HG03520 (cell line): ENCODE measurements at regions not wholly inside any gene's neighbourhood (a gene's known extent, or its start where the extent isn't known, plus 50 kb on each side); places are given as distances from the start of the nearest gene placed in this dataset.

ENCODE experiments used
- ATAC-seq: cut with Tn5 transposase; IDR thresholded peaks from one replicate; pipeline ENCODE4 v1.9.1; 2021; ENCODE audit warnings: mild to moderate bottlenecking, moderate library complexity; ENCODE audit not compliant: unreplicated experiment

DNA sequence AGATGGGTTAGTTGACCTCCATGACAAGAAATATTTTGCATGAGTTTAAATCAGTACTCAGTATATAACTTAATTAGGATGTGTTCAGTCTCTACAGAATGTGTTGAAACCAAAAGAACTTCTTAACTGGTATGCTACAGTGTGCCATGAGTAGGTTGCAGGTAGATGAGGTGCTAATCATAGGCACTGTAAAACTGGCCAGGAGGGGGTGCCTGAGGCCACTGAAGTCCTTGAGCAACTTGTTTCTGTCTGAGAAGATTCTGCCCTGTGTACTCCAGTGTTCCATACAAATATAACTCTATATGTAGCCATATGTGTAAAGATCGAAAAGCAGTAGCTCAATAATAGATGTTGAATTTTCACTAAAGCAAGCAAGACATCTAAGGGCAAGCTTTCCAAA is 549.2 kb upstream of the KLF12 start:
- no peak for ATAC-seq

DNA sequence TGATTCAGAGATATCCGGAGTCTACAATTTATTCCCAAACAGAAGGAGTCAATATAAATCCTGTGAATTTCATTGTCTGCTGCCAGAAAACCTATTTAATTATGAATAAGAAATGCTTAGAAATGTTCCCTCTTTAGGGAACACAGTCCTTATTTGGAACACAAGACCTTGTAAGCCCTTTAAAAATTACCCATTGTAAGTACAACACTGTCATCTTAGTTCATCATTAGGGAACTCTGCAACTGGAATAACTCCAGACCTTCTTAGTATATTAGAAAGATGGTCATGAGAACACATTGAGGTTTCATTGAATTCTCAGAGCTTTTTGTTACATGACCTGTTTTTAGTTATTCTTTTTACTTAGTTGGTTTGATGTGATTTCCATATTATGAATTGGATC is 548.5 kb upstream of the KLF12 start:
- ATAC-seq, result no peak

DNA sequence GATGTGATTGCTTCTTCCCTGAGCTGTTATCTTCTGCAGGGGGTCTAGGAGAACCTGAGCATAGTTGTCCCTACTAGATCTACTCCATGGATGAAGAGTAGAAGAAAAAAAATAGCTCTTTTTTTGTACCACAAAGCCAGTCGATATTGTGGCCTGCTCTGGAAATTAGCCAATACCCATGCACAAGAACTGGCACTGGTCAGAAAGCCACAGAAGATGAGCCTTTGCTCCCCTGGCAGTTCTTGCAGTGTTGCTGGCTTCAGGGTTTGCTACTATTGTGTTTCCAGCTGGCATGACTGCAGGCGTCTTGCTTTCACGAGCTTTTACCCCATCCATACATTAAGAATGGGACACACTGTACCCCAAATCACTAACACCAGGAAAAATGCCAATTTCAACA is 547.7 kb upstream of the KLF12 start:
- ATAC-seq, result no peak

DNA sequence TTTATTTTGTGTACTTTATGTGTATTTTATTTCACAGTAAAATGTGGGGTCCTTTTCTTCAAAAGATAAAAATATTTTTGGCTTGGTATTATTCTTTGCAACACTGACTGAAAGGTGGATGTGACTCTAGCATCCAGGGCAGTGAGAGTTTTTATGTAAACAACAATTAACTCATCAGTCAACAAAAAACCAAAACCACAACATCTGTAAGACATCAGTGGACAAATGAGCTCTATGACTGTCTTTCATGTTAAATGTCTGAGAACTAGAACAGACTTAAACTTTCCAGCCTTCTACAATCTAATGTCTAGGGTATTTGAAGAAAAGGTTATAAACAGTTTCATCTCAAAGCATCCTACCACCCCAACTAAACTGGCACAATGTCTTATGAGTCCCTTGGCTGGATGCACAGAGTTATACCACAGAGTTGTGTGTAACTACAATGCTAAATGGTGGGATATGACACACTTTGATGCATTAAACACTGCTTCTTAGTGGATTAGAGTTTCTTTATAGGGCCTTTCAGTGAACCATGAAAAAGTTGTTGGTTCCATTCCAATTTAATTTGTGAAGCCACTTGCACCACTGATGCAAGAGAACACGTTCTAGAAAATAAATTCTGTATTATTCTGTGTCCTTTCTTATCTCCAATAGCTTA is 544.2 kb upstream of the KLF12 start:
- no peak for ATAC-seq

DNA sequence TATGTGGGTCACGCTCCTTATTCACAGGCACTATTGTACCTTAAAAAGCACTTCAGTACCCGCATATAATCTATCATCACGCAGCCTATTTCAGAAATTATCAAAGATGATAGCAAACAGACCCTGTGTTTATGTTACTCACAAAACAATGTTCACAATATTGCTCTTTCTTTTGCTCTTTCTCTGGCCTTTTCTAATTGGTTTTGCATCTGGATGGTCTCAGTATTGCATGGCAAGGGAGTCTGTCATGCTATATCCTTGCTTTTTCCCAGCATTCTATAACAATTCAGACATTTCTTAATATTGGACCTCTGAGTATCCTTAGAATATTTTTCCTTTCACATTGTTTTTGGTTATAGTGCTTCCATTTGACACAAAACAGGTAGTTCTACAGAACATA is 541.8 kb upstream of the KLF12 start:
- no peak for ATAC-seq

DNA sequence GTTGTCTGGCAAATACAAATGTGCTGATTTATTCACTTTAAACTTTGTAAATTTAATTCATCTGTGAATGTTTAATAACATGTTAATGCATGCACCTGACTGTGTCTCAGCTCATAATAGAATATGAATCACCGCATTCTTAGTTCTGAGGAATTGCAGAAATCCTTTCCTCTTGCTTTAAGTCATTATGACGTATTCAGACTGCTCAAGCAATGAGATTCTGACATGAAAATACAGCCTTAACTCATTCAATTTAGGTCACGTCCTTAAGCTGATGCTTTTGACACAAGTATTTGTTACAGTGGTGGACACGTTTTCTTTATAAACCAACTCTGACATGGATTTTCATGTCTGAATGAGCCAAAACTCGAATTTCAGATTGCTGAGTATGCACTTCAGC is 541.0 kb upstream of the KLF12 start:
- no peak for ATAC-seq

DNA sequence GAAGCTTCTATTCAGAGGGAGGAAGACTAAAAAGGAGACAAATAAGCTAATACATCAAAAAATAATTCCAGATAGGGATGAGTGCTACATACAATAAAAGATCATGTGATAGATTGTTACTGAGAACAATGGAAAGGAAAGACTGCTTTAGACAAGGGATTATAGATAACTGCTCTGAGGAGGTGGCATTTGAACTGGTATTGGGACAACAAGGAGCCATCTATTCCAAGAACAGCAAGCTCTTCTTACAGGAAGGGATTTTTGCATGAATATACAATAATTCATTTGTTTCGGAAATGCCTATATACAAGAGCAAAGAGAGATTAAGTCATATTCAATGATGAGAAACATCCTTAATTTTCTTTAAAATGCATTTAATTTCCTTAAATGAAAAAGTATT is 540.5 kb upstream of the KLF12 start:
- ATAC-seq, result no peak

DNA sequence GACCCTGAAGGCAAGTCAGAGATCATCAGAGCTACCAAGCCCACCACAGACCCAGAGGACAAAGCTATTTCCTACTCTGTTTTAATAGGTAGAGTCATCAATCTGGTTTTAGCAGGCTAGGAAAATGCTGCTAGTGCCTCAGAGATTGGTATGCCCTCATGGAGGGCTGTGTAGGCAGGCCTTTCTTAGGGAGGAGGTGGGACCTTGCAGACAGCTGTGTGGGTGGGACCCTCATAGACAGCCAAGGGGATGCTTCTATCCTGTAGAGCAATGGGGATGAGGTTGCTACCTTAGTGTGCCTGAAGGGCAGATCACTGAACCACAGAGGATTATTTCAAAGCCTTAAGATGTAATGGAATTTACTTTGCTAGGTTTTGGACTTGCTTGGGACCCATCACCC is 534.9 kb upstream of the KLF12 start:
- no peak for ATAC-seq

DNA sequence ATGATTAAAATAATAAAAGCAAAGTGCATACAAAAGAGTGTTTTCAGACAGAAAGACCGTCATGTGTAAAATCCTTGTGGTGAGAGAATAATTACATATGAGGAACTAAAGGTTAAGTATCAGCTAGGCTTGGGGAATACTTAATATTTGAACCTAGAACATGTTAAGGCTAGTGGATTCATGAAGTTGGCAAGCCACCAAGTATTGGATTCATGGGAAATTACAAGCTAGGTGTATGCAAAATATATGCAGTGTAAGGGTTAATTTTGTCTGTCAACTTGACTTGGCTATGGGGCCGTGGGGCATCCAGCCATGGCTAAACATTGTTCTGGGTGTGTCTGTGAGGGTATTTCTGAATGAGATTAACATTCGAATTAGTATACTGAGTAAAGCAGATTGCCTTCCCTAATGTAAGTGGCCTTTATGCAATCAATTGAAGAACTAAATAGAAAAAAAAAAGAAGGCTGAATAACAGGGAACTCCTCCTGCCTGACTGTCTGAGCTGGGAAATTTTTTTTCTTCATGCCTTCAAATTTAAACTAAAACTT is 533.5 kb upstream of the KLF12 start:
- no peak for ATAC-seq

DNA sequence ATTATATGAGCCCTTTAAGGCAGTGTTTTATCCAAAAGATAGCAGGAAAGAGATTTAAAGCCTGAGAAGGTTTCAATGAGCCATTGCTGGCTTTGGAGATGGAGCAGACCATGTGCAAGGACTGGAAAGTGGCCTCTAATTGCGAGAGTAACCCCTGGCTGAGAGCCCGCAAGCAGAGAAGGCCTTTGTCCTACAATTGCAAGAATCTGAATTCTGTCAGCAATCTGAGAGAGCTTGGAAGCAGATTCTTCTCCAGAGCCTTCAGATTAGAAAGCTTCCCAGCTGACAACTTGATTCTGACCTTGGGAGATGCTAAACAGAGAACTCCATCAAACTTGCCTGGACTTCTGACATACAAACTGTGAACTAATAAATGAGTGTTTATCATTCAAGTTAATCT is 528.7 kb upstream of the KLF12 start:
- no peak for ATAC-seq

DNA sequence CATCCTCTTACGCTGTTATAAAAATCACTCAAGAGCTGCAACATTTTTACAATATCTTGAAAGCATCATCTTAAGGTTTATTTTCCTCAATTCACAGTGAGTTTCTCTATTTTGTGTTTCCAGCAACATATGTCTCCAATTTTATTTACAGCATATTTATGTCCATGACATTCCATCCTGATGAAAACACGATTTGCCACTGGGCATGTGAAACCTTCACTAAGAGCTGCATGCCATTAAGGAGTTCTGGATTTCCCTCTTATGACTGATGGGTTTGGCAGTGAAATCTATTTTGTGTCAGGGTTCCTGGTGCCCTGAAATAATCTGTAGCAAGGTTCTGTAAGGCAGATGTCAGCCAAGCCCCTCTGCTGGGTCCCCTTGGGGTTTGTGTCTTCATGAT is 527.6 kb upstream of the KLF12 start:
- no peak for ATAC-seq

DNA sequence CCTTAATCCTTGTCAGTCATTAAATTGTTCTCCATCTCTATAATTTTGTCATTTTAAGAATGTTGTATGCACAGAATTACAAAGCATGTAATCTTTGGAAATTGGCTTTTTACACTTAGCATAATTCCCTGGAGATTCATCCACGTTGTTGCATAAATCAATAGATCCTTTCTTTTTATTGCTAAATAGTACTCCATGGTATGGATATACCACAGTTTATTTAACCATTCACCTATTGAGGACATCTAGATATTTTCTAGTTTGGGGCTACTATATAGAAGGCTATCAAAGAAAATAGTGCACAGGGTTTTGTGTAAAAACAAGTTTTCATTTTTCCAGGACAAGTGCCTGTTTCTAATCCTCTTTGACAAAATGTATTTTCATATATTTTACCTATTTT is 523.6 kb upstream of the KLF12 start:
- no peak for ATAC-seq

DNA sequence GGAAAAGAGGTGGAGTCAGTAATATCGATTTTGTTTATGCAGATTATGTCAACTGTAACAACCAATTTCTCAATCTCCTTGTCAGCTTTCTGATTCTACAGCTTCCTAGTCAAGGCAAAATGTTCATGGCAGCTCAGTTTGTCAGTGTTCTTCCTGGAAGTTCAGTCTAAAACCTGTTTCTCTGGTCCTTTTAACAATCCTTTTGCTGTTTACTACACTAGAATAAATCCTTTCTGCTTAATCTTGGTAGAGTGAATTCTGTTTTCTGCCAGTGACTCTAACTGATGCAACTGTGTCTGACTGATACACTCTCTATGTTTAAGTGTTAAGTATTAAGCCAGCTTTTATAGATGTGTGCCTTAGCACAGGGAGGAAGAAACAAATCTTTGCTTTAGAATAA is 516.9 kb upstream of the KLF12 start:
- ATAC-seq, result no peak

DNA sequence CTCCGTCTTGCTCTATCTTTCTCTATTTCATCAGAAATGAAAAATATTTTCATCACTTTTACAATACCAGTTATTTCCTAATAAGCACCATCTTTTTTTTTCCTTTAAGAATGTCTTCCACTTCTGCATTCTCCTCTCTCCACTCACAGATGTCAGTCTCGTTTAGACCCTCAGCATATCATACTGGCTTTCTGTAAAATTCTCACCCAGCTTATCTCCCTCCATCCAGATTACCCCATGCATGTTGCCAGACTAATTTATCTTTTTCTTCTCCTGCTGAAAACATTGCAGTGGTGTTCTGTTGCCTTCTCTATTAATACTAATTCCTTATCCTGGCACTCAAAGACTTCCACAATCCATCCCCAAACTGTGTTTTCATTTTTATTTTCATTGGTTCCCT is 513.8 kb upstream of the KLF12 start:
- ATAC-seq, result no peak

DNA sequence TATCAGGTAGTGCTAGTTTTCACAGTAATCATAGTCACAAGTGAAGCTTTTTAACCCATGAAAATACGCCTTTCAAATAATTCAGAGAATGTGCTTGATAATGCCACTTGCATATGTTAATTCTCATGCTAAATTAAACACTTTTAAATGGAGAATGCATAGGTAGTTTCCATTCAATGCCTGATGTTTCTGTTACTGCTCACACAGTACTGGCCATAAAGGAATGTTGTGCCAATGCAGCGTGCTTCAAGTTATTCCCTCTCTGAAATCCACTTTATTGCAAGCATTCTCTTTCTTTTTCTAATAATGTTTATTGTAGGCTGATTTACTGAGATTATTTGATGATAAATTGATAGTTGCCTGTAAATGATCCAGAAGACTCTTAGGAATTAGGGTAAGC is 513.0 kb upstream of the KLF12 start:
- no peak for ATAC-seq

DNA sequence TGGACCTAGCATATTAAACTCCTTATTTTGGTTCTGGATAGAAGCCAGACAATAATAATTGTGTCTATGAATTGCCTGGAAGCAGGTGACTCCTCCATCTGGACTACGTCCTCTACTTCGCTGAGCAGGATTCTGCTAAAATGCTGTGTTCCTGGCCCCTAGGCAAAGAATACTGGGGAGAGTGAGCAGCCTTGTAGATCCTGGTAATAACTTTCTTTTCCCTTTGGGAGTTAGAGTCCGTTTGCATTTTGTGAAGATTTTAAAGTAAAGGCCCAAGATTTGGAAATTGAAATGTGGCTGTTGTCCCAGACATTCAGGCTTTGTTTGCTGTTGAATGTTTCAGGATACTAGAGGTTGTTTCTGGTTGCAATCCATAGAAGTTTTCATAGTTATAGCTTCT is 511.9 kb upstream of the KLF12 start:
- no peak for ATAC-seq

DNA sequence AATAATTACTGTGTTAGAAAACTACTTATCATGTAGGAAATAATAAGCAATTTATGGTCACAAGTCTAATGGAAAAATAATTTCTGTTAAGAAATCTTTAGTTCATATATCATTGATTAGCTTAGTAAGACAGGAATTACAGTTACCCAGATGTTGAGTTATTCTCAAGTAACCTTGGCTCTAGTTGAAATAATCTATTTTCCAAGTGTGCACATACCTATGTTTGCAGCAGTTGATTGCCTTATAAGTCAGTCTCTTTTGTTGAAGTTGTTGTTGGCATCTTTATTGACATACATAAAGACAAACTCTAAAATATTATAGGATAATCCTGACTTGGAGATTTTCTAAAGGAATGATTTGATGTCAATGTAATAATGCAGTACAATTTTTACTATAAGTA is 511.4 kb upstream of the KLF12 start:
- ATAC-seq, result no peak

DNA sequence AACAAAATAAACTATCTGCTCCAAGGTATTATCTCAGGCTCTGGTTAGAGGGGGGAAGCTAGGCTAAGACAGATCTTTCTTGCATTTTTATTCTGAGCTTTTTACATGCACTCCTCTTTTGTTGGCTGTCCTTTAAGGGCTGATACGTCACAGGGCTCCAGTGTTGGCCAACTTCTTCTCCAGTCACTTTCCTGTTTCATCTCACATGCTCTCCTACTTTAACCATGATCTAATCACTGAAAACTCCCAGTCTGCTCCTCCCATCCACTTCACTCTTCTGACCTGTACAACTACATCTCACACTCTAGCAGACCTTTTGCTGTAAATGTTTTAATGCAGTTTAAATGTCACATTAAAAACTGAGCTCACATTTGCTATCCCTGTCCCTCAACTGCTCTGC is 510.0 kb upstream of the KLF12 start:
- ATAC-seq, result no peak

DNA sequence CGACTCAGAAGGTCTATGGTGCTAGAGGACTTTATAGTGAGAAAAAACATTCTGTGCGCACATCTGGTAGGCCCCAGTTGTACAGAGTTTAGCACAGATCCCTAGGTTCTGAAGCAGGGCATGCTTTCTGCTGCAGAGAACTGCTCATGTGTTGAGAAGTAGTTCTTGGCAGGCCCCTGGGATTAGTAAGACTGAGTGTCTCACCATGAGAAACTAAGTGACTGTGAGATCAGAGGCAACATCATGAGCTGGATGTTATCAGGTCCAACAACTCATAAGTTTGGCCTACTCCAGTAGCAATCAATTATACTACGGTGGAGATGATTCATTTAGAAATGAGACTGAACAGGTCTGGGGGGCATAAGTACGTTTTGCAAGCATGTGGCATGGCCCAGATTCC is 507.4 kb upstream of the KLF12 start:
- no peak for ATAC-seq

DNA sequence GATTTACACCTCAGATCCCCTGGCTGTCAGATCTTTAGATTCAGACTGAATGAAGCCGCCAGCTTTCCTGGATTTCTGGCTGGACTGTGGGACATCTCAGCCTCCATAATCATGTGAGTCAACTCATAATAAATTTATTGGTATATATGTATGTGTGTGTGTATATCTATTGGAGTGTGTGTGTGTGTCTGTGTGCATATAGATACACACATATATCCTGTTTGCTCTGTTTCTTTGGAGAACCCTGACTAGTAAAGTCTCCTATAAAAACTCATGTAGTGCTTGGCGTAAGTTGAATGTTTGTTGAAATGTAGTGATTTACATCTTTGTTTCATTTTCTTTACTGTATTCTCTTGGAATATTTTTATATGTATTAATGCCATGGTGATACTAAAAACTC is 499.5 kb upstream of the KLF12 start:
- ATAC-seq, result no peak

DNA sequence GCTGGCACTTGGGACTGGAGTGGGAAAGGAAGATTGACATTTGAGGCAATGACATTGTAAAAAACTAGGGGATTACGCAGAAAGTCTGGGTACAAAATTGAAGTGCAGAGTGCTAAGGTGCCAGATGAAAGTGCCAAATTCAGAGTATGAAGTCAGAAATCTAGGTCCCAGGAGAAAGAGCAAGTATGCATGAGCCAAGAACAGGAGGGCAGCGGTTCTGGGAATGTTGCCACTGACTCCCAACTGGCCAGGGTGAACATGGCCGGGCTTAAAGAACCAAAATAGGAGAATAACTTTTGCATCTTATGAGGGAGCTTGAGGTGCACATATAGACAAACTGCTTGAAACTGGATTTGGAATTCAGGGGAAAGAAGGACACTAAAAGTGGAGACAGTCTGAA is 495.8 kb upstream of the KLF12 start:
- no peak for ATAC-seq

DNA sequence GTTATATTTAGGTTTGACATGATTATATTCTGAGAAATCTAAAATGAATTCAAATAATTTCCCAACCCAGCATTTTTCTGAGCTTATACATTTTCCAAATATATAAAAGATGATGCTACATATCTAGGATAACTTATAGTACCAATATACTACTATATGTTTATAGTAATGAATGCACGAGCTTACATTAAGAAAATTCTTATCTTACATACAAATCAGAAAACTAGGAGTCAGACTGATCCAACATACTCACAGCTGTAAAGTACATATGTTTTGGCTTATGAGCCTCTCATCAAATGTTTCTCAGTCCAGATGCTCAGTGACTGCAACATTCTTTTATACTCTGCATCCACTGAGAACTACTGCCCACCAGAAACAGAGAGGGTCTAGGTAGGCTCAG is 491.3 kb upstream of the KLF12 start:
- ATAC-seq, result no peak

DNA sequence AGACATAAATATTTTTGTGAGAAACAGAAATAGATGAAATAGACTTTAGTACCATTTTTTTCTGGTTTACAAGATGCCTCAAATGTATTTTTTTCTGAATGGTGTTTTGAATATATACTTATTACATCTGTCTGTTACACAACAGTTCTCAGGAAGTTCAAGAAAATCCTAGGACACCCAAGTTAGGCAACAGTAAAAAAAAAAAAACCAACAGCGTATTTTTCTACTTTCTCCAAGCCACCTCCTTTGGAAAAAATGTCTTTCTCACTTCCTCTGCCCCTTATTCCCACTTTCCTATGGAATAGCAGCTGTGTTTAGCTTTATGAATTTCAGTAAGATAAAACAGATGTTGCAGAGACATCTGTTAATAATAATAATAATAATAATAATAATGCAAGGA is 489.6 kb upstream of the KLF12 start:
- no peak for ATAC-seq
